Stimulated activated CD4-positive, alpha-beta T cell treated with anti-CD3 and anti-CD28 coated beads, Interleukin-15, amount 100 ng/mL, for 24 hours (primary cell): ENCODE measurements at regions not wholly inside any gene's neighbourhood (a gene's known extent, or its start where the extent isn't known, plus 50 kb on each side); places are given as distances from the start of the nearest gene placed in this dataset.
"Not testable (repeated sequence)": the region's sequence is repeated elsewhere in the genome, so short reads cannot be mapped to it uniquely, and the experiment has no call there.

ENCODE experiments used
- DNase-seq: peaks from one replicate; pipeline ENCODE4 v3.0.0-alpha.2; 2020

DNA sequence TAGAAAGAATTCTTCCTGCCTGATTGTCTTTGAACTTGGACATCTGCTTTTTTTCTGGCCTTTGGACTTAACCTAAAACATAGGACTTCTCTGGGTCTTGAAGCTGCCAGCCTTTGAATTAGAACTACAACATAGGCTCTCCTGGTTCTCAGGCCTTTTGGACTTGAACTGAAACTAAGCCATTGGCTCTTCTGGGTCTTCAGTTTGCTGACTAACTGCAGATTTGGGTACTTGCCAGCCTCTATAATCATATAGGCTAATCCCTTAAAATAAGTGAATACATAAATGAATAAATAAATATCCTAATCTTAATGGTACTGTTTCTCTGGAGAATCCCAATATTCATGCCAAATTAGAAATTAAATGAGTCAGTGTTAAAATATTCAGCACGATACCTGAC lies 473.4 kb upstream of the PAPPA start:
- no peak for DNase-seq

DNA sequence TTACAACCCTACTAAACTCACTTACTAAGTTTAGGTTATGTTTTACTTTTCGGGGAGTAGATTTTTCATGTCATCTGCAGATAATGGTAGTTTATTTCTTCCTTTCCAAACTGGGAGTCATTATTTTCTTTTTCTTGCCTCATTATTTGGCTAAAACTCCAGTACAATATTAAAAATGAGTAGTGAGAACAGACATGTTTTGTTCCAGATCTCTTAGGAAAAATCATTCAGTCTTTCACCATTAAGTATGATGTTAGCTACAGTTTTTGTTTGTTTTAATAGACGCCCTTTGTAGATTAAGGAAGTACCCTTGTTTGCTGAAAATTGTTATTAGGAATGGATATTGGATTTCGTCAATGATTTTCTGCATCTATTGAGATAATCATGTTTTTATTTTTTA lies 472.0 kb upstream of the PAPPA start:
- DNase-seq = no peak

DNA sequence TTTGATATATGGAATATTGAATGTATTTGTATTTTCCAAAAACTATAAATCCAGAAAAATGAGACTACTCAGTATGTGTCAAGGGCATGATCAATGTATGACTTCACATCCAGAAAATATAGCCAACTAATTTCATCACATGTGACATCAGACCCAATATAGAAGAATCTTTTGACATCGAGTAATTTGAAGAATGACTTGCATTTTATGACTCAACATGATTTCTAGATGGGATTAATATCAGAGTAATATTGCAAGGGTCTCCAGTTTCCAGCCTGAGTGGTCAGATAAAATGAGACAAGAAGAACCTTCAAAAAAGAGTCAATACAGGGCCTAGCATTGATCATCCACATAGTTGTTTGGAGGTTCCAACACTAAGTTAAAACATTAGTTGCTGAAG lies 467.5 kb upstream of the PAPPA start:
- DNase-seq = no peak

DNA sequence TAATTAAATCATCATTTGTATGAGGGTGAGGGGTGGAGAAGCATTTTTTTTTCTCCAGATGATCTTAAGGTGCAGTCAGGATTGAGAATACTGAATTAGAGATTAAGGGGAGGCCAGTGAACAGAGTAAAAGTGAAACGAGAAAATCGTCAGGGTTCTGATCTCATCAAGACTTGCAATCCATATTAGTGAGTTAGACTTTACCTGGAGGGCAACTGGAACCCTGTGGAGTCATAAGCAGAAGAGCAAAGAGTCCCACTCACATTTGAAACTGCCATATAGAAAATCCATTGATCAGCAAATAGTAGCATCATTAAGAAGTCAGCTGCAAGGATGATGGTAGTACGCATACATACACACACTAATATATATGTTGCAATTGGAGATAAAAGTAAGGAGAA lies 466.2 kb upstream of the PAPPA start:
- no peak for DNase-seq

DNA sequence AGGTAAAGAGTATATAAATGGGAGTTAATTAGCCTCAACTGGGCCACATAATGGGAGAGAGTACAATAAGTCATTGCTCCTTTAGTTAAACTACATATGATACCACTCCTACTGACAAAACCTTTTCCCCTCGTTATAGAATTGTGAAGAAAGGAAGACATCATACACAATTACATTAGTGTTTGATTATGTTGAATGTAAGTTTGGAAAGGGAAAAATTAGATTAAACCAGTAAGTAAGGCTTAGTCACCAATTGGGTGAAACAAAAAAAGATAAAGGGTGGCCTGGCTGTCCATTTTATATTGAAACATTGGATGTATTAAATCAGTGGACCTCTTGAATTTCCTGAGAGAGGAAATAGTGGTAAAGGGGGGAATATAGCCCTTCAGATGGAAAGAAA lies 464.3 kb upstream of the PAPPA start:
- DNase-seq = no peak

DNA sequence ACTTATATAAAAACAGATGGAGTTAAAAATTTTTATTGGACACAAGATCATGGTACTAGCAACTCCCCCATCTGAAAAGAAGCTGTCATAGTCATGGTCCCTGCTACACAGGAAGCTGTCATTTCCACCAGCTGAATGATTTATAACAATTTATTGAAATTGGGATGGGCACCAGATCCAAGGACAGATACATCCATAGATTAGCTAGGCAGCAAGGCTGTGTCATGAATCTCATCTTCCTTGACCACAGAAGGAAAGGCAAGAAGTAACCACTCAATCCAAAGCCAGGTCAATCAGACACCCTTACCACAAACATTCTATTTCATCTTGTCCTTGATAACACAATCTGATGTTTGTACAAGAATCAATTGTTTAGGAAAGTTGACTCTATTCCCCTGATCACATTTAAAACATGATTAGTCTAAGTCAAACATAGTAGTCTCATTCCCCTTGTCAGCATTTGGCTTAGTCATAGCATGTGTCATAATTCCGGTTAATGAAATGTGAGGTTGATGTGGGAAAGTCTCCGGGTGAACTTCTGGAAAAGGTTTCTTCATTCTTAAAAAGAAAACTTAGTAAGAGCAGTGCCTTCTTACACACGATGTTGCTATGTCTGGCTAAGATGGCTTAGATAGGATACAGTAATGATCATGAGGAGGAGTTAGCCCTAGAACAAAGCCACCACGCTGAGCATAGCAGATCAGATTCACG lies 462.6 kb upstream of the PAPPA start:
- DNase-seq = no peak

DNA sequence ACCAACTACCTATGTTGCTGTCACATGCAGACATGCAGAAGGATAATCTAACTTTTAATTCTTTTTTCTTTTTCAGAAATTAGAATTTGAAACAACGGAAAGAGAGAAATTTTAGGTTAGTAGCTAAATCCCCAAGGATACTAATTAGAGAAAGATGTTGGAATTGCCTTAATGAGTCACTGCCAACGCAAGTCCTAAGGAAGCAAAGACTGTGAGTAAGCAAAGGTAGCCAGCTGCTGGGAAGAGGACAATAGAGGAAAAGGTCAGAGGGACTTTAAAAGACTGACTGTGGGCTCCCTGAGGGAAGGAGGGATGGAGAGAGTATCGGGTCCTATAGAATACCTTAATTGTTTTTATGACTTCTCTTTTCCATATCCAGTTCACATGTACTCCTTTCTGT lies 461.9 kb upstream of the PAPPA start:
- DNase-seq = no peak

DNA sequence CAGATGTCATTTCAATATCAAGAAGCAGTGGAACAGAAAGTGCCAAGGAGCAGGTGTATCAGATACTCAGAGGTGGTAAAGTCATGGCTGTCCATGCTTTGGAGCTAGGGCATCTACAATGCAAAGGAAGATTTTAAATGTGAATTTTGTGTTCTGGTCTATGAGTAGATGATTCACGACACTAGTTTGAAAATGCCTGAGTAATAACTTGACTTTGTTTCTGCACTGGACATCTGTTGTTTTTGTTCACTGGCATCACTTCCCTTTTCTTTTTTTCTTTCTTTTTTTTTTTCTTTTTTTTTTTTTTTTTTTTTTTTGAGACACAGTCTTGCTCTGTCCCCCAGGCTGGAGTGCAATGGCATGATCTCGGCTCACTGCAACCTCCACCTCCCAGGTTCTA lies 460.7 kb upstream of the PAPPA start:
- DNase-seq = not testable (repeated sequence)

DNA sequence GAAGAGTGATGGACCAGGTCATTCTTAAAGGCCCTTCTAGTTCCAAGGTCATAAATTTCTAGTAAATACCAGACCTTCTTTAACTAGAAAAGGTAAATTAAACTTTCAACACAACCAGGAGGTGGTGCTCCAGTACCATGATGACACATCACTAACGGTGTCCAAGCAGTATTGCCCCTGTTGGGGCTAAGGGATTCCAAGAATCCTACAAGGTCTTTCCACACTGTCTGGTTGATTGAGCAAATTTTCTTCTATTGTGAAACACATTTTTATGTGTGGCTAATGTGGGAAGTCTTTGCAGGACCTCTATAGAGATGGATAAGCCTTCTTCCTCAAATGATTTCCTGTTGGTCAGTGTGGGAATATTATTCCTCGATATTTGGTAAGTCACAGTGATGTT lies 459.6 kb upstream of the PAPPA start:
- DNase-seq = no peak

DNA sequence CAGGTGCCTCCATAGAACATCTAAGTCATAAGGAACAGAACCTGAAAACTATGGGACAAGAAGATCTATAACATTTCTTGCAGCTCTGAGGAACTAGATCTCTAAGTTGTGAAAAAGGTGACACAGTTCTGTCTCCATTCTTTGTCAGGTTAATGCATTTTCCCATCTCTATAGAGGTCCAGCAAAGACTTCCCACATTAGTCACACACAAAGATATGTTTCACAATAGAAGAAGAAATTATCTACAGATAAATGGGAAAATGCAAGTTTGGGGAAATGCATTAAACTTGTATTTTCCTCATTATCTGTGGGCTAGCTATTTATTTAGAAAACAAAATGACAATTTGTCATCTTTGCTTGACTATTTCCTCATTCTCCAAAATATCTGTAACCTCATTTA lies 458.6 kb upstream of the PAPPA start:
- no peak for DNase-seq

DNA sequence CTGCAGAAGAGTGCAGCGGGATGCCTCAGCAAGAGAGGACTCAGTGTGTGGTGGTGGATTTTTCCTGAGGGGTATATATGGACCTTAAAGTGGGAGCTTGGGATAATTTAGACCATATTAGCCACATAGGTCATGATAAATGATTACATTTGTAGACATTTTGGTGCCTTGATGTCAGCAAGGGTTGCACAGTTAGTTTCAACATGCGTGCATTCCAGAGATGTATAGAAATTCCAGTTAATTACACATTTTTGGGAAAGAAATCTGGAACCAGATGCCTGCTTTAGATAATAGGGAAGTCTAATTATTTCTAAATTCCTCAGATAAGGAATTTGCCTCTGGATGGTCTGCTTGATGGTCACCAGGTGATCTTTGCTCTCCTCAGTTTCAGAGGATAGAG lies 440.6 kb upstream of the PAPPA start:
- no peak for DNase-seq

DNA sequence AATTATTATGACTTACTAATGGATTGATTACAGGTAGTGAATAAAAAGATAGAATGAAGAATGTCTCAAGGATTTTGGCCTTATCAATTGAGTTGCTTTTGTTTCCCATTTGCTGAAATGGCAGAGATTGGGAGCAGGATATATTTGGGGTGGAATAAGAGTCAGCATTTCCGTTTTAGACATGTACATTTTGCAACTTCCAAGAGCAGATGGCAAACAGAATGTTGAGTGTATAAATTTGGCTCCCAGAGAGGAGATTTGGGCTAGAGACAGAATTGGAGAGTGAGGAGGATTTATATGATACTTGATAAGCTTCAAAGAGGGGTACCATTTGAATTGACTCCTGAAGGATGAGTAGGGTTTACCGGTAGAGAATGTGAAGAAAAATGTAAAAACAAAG lies 437.9 kb upstream of the PAPPA start:
- no peak for DNase-seq

DNA sequence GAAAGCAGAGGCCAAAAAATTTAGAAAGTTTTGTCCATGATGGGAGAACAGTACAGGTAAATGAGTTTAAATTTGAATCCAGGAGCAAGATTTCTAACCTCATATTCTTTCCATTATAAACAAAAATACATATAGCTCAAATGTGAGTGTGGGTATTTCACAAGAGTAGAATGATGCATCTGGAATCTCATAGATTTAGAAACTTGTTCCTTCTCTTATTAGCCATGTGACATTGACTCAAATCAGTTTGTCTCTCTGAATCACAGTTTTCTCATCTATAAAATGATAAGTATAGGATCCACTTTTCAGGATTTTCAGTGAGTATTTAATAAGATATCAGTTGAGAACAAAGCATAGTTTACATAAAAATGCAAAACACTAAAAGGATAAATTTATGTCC lies 436.3 kb upstream of the PAPPA start:
- DNase-seq = no peak

DNA sequence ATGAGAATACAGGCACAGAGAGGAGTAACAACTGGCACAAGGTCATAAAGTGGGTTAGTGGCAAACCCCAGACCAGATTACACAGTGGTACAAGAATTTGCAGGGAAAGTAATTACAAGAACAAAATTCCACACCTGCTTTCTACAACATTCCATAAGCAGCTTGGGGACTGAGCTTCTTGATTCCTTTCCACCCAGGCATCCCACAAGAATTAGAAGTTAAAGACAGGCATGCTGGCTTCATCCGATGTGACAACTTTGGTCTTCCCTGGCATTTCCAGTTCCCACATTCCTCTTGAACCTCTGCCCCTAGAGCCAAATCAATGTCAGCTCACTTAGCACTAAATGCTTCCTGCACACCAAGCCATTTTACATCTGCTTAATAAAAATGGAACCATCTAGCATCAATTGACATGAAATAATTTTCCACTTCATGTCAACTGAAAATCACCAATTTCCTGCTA lies 435.8 kb upstream of the PAPPA start:
- no peak for DNase-seq

DNA sequence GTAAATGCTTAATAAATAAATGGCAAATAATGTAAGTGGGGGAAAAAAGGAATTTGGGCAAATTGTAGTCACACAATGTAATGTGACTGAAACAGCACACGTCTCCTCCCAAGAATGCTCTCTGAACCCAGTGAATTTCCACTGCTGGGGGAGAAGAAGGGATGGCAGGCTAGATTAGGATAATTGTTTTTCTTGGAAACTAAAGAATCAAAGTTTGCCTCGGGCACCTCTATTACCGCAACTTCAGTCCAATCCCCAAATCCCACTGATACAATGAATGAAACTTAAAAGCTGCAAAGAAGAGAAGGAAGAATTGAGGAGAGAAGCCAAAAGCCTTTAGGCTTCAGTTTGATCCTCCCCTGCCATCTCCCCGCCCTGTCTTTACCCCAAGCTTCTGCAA lies 423.2 kb upstream of the PAPPA start:
- no peak for DNase-seq

DNA sequence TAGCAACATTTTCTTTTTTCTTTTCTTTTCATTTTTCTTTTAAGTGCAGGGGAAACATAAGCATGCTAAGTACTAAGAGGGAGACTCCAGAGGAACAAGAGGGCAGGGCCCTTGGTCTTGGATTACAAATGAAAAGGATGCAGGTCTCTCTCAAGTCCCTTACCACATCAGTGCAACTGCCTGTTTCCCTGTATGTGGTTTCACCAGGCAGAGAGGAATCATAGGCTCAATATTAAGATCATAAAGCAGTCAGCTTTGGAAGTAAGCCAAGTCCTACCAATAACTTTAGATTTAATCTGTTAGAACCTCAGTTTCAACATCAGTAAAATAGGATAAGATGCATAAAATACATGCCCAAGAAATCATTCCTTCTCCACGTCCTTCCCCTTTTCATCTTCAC lies 422.7 kb upstream of the PAPPA start:
- DNase-seq = no peak

DNA sequence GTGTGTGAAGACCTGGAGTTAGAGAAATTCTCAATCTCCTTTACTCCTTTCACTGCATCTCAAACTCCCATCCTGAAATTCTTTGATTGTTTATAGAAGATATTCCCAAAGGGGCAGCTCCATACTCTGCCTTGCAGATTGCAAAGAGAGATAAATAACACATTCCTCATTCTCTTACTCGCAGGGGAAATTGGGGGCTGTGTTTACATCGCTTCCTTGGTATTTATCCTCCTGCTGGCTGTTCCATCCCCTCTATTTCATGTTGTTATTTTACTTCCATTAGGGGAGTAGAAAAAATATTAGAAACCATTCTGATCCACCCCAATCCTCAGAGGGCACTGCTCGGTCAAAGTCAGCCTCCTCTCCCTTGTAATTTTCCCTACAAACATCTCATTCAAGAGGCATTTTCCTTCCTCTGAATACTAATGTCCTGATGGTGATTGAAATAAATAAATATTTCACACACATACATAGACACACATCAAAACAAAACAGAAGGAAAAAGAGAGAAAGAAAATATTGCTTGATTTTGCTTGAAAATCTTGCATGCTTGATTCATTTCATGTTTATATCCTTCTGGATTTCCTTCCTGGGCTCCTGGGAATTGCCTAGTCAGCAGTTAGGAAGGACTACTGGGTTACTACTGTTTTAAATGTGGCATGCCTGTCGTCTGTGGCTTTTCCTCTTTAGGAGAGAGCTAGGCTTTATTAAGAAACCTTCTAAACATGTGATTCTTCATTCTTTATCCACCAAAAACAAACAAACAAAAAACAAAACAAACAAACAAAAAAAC lies 420.1 kb upstream of the PAPPA start:
- DNase-seq = no peak

DNA sequence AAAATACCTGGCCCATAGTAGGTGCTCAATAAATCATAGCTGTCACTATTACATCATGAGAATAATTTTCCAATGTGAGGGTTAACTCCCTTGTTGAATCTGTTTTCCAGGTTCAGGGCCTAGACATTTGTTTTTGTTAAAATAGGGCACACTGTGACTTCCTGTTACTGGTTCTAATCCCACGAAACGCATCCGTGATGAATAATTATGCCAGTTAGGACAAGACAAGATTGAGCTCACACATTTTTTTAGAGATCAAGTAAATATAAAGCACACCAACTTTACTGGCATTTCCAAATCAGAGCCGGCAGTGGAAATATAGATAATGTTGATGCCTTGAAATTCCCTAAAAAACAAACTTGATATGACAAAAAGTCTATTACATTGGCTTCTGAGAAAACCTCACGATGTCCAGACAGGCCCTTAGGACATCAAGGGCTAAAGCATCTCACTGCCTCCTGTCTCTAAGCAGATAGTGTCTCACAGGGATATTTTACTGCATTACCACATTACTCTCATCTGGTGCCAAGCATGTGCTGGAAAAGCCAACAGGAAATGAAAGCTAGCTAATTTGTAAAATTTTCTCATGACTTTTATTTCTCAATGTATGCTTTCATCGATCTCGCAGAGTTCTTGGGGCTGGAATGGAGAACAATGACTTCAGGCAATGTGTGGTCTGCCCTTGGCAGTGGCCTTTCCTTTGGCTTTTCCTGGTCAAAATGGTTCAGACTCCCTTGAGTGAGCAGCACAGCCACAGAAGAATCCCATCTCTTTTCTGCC lies 414.3 kb upstream of the PAPPA start:
- no peak for DNase-seq

DNA sequence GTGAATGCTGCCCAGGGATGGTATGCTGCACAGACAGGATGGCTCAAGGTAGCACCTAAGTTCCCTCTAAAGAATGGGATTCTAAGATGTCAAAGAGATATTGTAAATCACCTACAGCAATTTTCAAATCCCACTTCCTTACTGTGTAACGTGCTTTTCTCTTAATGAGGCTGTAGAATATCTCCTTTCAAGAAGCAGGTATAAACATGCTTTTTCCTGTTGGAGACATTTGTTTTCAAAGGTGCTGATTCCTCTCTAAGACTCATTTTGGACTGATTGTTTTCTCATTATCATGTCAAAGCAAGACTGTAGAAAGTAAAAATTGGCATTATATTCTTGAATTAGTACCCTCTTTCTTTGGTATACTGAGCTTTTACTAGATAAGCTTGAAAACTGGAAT lies 412.6 kb upstream of the PAPPA start:
- DNase-seq = no peak

DNA sequence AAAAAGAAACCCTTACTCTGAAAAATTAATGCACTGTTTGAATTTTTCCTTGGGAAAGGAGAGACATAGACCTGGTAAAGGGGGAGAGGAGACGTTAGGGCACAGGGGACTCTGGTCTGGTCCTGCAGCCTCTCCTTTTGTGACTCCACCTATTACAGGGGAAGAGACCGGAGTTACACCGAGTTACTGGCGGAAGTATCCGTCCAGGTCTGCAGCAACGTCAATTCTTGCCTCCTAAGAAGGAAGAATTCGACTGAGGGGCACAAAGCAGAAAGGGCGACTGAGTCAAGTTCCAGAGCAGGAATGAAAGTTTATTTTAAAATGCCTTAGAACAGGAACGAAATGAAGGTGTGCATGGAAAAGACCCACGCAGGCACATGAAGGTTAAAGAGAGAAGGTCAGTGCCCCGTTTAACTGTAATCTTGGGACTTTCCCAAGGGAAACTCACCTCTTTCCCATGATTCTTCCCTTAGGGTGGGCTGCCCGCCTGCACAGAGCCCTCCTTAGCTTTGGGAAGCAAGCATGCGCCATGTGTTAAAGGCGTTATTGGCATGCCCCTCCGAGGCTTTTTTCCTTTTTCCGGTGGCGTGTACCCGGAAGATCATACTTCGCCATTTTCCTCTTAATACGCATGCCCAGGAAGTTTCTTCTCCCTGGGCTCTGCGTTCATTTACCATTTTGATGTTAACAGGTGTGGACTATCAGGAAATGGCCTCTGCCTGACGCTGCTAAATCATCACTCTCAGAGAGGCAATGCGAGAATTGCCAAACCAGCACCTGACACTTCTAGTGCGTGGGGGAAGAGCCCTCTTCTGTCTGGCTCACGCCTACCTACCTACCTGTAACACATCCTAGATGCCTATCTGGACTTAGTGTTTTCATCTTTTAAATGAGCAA lies 409.6 kb upstream of the PAPPA start:
- DNase-seq = no peak

DNA sequence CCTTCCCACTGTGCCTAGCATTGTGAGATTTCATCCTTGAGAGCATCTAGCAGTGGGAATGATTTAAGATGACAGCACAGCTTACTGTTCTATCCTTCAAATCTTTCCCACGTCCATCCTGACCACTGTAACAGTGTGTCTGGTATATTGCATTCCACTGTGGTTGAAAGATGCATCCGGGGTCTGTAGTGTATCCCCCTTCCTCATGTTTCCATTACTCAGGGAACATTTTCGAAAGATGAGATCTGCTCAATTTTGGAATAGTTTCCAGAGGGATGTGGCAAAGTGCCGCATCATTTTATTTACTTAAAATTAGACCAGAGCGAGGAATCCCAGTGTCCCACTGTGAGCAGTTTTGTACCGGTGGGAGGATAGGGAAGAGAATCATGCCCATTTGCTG lies 407.1 kb upstream of the PAPPA start:
- no peak for DNase-seq

DNA sequence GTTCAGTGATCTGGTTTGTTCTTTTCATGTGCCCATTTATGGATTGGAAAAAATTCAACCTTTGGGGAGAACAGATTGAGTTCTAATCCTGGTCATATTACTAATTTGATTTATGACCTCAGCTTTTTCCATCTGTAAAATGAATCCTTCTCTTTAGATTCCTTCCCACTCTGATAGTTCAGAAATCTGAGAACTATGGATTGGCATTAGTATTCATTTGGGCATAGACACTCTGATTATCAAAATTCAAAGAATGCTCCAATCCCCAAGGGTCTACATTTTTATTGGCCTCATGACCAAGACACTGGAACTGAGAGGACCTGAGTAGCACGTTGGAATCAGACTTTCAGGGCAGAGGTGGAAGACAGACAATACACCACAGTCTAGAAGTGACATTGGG lies 405.9 kb upstream of the PAPPA start:
- no peak for DNase-seq

DNA sequence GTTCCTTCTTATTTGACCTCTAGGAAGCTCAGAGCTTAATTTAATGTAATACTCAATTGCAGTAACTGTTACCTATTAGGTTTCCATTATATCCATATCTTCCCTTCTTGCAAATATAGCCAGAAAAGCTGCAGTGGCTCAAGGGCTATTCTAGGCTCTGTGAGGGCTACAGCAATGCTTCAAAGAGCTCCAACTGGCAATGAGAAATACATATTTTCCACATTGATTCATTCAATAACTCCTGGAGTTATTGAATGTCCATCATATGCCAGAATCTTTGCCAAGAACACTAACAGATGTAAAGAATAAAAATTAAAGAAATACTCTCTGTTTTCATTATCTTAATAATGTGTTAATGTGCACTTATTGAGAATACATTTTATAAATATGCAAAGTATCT lies 396.9 kb upstream of the PAPPA start:
- no peak for DNase-seq
